Panc1 (cell line): ENCODE measurements at regions not wholly inside any gene's neighbourhood (a gene's known extent, or its start where the extent isn't known, plus 50 kb on each side); places are given as distances from the start of the nearest gene placed in this dataset.

Source experiments
- ATAC-seq: fragments of 200-7000 bp; cut with Tn5 transposase; 2 replicates; pipeline ENCODE4 v1.9.1; 2020; ENCODE audit warnings: mild to moderate bottlenecking, moderate library complexity
- BruUV-seq: library from RNA; stranded (reverse); fragments of 400-500 nt; replicated peaks from 2 replicates; lab custom pipeline; 2021; lab: Mats Ljungman, UMichigan
- CTCF ChIA-PET: fragments of 300-600 bp; sonication (Branson Sonifier 250); formaldehyde crosslinking; loops from one replicate; lab custom pipeline; 2022; ENCODE audit warnings: antibody characterized with exemption; lab: Charles Lee
- POLR2A ChIA-PET: fragments of 300-600 bp; sonication (Branson Sonifier 250); formaldehyde crosslinking; loops from one replicate; lab custom pipeline; 2022; ENCODE audit warnings: antibody characterized with exemption; lab: Charles Lee
- DNase-seq: peaks from one replicate; pipeline ENCODE4 v3.0.0-alpha.2; 2010; ENCODE audit warnings: low read depth, low spot score
- H3K27ac ChIP-seq: 2 replicates; pipeline ENCODE4 v1.5.1; 2011; ENCODE audit warnings: mild to moderate bottlenecking, low read length, inconsistent platforms
- H3K27me3 ChIP-seq: fragments of 200-500 bp; sonication (Bioruptor generic); 2 replicates; pipeline ENCODE4 v1.6.0; 2014; ENCODE audit warnings: low read length, inconsistent platforms; ENCODE audit not compliant: control insufficient read depth, insufficient read depth
- H3K36me3 ChIP-seq: fragments of 200-500 bp; sonication (Bioruptor generic); 2 replicates; pipeline ENCODE4 v1.5.1; 2014; ENCODE audit warnings: inconsistent platforms, mild to moderate bottlenecking, low read length, moderate library complexity; ENCODE audit not compliant: control insufficient read depth, insufficient read depth
- H3K4me1 ChIP-seq: 2 replicates; pipeline ENCODE4 v1.5.1; 2011; ENCODE audit warnings: inconsistent platforms, mild to moderate bottlenecking, low read length, moderate library complexity; ENCODE audit not compliant: control insufficient read depth, insufficient read depth
- H3K4me3 ChIP-seq, 2 experiments: 2 replicates each; pipeline ENCODE4 v1.5.1; 2011 to 2012; ENCODE audit warnings: low read depth in 2 of 2, low read length in 2 of 2, mild to moderate bottlenecking in 2 of 2, inconsistent platforms in 1 of 2, moderate library complexity in 1 of 2
- H3K9me3 ChIP-seq: fragments of 200-500 bp; sonication (Bioruptor generic); 2 replicates; pipeline ENCODE4 v1.5.1; 2014; ENCODE audit warnings: low read depth, mild to moderate bottlenecking, inconsistent platforms, low read length, moderate library complexity; ENCODE audit not compliant: control insufficient read depth, insufficient read depth
- CTCF ChIP-seq: fragments of 450-650 bp; IDR thresholded peaks from 2 replicates; pipeline ENCODE4 v1.5.1; 2017; ENCODE audit warnings: mild to moderate bottlenecking
- POLR2AphosphoS5 ChIP-seq: IDR thresholded peaks from 2 replicates; pipeline ENCODE4 v1.6.1; 2012; ENCODE audit warnings: mild to moderate bottlenecking, low read depth, low read length, moderate library complexity
- REST ChIP-seq, 2 experiments: IDR thresholded peaks; 2 replicates each; pipeline ENCODE4 v1.6.1; 2011 to 2012; ENCODE audit warnings: low read depth in 2 of 2, control low read depth in 1 of 2, low read length in 1 of 2, mild to moderate bottlenecking in 1 of 2, moderate library complexity in 1 of 2; ENCODE audit not compliant: insufficient read depth in 1 of 2
- SIN3A ChIP-seq: IDR thresholded peaks from 2 replicates; pipeline ENCODE4 v1.6.1; 2012; ENCODE audit warnings: low read depth, mild to moderate bottlenecking, low read length, moderate library complexity, borderline replicate concordance; ENCODE audit not compliant: insufficient read depth
- TCF7L2 ChIP-seq: IDR thresholded peaks from 2 replicates; pipeline ENCODE4 v1.6.1; 2011; ENCODE audit warnings: mild to moderate bottlenecking, low read depth, low read length, inconsistent platforms
- in situ Hi-C: cut with HindIII; loops from 2 replicates; pipeline ENCODE4 v1.10.0; 2016; ENCODE audit warnings: low sequenced_read_pairs, low pct_unique_long_range_greater_than_20kb
- intact Hi-C: fragments of 100-400 bp; cut with micrococcal nuclease; formaldehyde crosslinking; loops from one replicate; pipeline ENCODE4 v1.10.0; 2022; ENCODE audit not compliant: unreplicated experiment

- Histone ChIP-seq H3K27ac (no peak overlapping the region), H3K36me3 (no peaks in the 10 kb centered on the region), H3K4me3 (no peak overlapping the region), H3K27me3 (0 out of 2 replicates have a peak, but pooled peaks cover 2% of the 10 kb centered on the region), H3K9me3 (no peaks in the 10 kb centered on the region), H3K4me1 (no peaks in the 10 kb centered on the region)
- ATAC-seq (no peak), DNase-seq (no peak)
- intact Hi-C loops: no loop called here
- in situ Hi-C loops: no loop called here
- no TSS peak for BruUV-seq
- ChIA-PET POLR2A (no interaction called here), CTCF (no interaction called here)
- TF ChIP-seq SIN3A: no peak
- TF ChIP-seq REST (IDR thresholded peaks at IDR 0.05; ENCODE audit: insufficient read depth in 1 of 2, low read depth in 2 of 2, low read length in 1 of 2): no peak
- no peak for TF ChIP-seq TCF7L2
- no peak for TF ChIP-seq POLR2AphosphoS5
- no peak for TF ChIP-seq CTCF
Observed at GRCh38 chr12:118586433-118586832, 210.1 kb downstream of the SUDS3 start.

- TF ChIP-seq SIN3A (no peak), TCF7L2 (no peak), CTCF (no peak), REST (IDR thresholded peaks at IDR 0.05; ENCODE audit: insufficient read depth in 1 of 2, low read depth in 2 of 2, low read length in 1 of 2) (no peak)
- in situ Hi-C loops: no loop called here
- H3K36me3 ChIP-seq: no peaks in the 10 kb centered on the region
- H3K27ac ChIP-seq: no peak overlapping the region
- no peak for DNase-seq
- ATAC-seq: no peak
- no peaks in the 10 kb centered on the region for H3K4me1 ChIP-seq
- H3K9me3 ChIP-seq: no peaks in the 10 kb centered on the region
- intact Hi-C loops: no loop called here
- no peak overlapping the region for H3K4me3 ChIP-seq
- POLR2A ChIA-PET: no interaction called here
- H3K27me3 ChIP-seq: no peaks in the 10 kb centered on the region
- no TSS peak for BruUV-seq
- CTCF ChIA-PET: no interaction called here
Observed at GRCh38 chr12:118589162-118589561, 212.8 kb downstream of the SUDS3 start.
